GM19239 (cell line): ENCODE measurements at regions not wholly inside any gene's neighbourhood (a gene's known extent, or its start where the extent isn't known, plus 50 kb on each side); places are given as distances from the start of the nearest gene placed in this dataset.
A peak's percentile ranks its signal among the peaks of the same experiment; 100 is the strongest.

ENCODE experiments used
- DNase-seq: peaks from one replicate; pipeline ENCODE4 v3.0.0; 2011; ENCODE audit warnings: low spot score; ENCODE audit not compliant: insufficient read length
- FAIRE-seq: peaks from 2 replicates; lab custom pipeline; 2011; peaks lifted over from hg19 to GRCh38; lab: Jason Lieb, UNC

DNA sequence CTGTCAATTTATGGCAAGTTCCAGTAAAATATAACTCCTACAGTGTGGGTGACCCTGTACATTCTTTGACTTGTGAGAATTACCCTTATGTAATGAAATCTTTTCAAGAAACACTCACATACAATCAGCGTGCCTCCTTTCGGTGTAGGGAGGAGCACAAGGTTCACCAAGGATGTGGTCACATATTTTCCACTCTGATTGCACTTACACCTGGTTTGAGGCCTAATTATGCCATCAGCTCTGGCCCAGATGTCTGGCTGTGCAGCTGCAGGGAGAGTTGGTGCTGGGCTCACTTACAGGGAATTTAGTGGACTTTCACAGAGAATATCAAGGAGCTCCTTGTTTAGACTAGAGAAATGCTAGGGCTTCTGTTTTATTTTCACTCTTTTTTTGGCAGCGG is 146.0 kb upstream of the STEAP4 start:
- FAIRE-seq, result no peak

DNA sequence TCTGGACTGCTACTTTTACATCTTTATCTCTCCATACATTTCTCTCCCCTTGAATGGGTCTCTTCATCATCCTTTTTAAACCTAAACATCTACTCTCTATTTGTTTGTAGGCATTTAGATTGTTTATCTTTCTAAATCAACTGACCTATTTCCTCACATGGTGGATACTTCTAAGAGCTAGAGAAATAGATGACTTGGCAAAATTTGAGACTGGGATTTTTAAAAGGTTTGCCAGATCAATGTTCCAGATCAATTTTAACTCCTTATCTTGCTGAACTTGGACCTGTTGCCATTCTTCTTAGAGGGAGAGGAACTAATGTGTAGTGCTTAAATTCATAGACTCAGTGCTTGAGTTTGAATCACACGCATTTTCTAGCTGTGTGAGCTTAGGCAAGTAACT is 144.2 kb upstream of the STEAP4 start:
- no peak for DNase-seq
- FAIRE-seq, result no peak

More for the DNA sequence above, 146.0 kb upstream of the STEAP4 start:
- DNase-seq, result no peak

DNA sequence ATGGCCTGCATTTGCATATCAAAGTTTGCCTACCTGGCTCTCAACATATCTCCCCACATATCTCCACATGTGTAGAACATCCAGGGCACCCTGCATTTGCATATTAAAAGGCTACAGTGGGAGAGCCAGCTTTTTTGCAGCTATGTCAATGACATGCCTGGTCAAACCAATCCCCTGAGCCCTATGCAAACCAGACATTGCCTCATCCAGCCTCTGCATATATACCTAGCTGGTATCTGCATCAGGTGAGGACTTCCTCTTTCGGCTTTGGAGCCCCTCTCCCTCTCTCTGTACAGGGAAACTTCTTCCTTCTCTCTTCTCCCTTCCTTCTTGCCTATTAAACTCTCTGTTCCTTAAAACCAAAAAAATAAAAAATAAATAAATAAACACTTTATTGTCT is 142.7 kb upstream of the STEAP4 start:
- no peak for FAIRE-seq
- no peak for DNase-seq

DNA sequence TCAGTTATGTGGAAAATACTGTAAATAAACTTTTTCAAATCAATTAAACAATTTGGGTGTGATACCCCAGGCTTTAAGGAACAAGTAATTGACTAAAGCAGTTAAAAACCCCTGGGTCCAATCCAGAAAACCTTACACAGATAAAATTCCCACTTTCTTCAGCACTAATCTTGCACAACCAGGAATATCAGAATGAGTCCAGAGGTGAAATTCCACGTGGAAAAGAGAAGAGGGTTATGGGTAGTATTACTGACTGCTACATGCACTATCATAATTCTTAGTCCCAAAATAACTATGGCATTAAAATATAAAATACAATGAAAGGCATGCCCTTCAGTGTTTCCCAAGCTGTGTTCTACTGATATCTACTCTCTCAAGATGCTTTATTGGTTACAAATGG is 135.7 kb upstream of the STEAP4 start:
- FAIRE-seq (no peak), DNase-seq (no peak)

DNA sequence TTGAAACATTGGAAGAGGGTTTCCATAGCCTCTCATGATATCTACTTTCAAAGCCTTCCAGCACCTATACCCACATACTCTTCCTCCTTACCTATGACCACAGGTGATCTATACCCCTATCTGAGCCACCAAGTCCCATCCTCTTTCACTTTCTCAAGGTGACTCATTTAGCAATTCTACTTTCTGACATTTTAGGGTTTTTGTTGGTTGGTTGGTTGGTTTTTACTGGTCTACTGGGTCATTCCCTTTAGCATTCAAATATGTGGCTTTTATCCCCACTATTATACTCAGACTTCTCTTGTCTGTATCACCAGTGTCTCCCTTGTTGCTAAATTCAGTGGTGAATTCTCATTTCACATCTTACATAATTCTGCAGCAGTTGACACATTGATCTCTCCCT is 130.4 kb upstream of the STEAP4 start:
- FAIRE-seq (no peak), DNase-seq (no peak)

DNA sequence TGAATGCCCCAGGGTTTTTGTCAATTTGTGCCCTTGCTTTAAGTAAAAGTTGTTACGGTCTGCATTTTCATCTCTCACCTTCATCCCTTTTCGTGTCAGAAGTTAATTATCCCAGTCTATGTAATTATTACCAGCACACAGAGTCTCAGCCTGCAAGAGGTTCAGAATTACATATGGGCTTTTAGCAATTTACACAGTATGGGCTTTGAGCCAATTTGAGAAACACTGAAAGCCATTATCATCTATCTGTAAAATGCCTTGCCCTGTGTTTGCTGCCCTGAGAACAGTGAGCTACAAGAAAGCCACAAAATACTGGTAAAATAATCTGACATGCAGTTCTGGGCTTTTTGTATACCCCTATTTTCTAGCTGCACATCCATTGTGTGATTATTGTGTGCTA is 125.6 kb upstream of the STEAP4 start:
- DNase-seq (no peak), FAIRE-seq (no peak)

DNA sequence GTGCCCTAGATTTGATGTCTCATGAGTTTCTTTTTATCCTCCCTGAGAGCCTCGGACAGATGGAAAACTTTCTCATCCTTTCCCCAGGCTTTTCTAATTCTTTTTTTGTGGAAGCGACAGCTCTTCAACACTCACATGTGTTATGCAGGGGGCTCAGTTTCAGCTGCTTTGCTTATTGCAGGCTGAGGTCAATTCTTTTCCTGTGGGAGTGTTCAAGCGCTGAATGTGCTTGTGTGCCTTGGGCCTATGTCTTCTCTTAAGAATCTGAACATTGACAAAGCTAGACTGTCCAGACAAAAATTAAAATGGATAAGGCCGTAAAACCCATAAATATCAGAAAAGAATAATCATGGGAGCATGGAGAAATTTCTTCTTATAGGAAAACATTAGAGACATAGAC is 125.2 kb upstream of the STEAP4 start:
- FAIRE-seq, result no peak
- DNase-seq, result no peak

DNA sequence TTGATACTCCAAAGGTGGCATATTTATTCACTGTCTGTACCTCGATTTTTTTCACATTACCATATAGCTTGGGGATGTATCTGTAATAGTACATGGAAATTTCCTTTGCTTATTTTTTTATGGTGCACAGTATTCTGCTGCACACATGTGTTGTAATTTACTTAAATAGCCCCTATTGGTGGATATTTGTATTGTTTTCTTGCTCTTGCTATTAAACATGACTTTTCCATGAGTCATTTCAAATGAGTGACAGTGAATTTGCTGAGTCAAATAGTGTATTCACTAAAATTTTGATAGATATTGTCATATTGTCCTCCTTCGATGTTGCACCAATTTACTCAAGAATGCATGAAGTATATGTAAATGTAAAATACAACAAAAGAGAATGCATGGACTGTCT is 122.7 kb upstream of the STEAP4 start:
- DNase-seq, result no peak
- no peak for FAIRE-seq

DNA sequence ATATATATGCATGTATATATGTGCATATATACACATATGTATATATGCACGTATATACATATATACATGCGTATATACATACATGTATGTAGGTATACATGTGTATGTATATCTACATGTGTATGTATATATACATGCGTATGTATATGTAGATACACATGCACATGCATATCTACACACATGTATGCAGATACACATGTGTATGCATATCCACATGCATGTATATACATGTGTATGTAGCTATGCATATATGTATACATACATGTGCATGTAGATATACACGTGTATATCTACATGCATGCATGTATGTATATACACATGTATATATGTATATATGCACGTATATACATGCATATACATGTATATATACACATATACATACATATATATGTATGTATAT is 95.8 kb upstream of the STEAP4 start:
- FAIRE-seq (no peak), DNase-seq (no peak)

DNA sequence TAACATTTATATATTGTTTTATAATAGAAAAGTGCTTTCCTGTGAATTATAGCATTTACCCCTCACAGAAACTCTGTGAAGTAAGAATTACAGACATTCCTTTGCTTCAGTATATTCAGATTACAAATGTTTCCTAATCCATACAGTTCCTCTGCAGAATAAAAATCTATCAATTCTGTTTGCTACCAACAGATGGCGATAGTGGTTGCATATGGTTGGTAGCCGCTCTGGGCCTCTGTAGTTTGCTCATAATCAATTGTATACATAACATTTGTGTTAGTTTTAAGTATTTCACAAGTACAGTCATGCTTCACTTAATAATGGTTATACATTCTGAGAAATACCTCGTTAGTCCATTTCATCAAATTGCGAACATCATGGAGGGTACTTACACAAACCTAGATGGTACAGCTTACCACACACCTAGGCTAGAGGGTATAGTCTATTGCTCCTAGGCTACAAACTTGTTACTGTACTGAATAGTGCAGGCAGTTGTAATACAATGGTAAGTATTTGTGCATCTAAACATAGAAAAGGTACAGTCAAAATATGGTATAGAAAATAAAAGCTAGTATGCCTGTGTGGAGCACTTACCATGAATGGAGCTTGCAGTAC is 94.4 kb upstream of the STEAP4 start:
- DNase-seq (no peak), FAIRE-seq (peak; percentile 53)

DNA sequence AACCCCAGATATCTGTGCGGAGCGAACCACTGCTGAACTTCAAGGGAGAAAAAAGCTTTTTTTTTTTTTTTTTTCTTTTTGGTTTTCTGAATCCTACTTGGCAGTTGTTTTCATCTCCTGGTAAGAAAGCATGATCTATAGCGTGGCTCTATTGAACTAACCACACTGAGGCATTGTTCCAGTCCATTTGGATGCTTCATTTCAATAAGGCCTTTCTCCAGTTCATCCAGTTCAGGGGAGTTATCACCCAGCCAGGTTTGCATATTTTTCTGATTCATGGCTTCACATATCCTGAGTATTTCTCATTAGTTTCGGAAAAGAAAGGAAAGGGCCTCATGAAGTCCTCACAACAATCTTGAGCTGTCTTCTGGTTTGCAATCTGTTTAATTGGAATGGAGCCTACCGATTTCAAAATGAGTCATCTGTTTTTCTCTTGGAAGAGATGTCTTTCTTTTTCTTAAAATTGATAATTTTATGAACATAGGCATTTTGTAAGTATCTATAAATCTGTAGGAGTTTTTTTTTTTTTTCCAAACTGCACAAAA is 93.1 kb upstream of the STEAP4 start:
- FAIRE-seq (no peak), DNase-seq (no peak)

DNA sequence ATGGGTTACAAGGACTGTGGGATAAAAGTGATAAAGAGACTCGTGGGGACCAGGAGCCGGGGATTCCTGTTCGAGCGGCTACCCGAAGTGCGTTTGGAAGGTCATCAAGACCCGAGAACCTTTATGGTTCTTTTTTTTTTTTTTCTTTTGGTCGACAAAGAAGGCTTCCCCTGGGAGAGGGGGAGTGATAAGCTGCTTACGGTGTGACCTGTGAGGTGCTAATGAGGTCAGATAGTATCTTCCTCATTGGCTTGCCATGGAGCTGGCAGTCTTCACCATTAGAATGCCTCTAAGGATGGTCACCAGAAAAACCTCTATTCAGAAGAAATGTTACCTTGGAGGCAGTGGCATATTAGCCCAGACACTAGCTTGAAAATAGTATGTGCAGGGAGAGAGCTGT is 92.3 kb upstream of the STEAP4 start:
- DNase-seq, result no peak
- FAIRE-seq, result no peak

DNA sequence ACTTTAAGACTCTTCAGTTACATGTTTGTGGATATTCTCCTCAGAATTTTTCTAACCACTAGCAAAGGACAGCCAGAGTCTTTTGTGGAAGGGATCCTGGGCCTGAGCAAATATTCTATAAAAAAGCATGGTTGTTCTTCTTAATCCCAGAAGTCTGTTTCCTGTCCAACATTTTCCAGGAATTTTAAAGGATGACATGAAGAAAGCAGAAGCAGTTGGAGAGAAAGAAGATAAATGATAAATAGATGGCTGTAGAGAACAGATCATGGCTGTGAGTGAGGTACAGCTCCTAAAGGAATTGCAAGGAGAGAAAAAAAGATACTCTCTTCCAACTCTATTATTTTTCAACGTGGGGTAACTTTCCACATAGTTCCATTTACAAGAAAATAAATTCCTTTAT is 91.8 kb upstream of the STEAP4 start:
- FAIRE-seq, result no peak
- no peak for DNase-seq

DNA sequence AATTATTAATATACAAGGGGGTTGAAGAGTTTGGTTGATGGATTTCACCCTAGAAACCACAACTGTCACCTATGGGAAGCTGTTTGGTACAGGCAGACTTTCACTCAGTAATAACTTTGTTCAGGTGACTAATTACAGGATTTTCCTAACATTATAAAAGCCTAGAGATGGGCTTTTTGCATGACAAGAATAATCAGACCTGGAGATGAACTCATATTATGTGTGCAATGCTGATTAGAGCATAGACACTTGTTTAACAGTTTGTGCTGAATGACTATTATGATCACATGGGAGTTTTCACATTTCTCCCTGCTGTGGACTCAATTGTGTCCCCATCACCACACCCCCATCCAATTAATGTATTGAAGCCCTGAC is 90.2 kb upstream of the STEAP4 start:
- FAIRE-seq (peak; percentile 62), DNase-seq (no peak)

DNA sequence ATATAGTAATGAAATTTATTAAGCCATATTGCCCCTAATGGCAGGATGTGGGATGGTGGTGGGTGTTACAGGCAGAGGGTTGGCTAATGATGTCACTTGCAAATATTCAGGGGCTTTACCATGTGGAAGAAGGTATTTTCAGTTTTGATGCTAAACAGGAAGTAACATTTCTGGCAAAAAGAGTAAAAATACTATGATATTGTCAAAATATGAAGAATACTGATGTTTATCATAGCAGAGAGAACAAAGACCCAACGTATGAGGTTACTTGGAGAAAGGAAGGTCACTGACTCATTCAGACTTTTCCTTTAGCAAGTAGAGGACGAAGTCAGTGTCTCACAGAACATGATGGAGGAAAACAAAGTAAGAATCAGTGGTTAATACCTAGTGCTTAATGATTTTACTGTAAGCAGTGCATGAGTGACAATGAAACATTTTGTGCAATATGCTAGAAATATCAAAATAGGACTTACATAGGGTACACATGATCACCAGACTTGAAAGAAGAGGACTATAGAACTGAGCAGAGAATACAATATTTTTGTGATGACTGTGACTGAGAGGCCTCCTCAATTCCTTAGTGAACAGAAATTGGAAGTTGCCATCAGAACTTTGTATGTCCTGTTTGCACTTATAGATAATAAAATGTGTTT is 89.7 kb upstream of the STEAP4 start:
- no peak for DNase-seq
- FAIRE-seq, result peak; percentile 28

DNA sequence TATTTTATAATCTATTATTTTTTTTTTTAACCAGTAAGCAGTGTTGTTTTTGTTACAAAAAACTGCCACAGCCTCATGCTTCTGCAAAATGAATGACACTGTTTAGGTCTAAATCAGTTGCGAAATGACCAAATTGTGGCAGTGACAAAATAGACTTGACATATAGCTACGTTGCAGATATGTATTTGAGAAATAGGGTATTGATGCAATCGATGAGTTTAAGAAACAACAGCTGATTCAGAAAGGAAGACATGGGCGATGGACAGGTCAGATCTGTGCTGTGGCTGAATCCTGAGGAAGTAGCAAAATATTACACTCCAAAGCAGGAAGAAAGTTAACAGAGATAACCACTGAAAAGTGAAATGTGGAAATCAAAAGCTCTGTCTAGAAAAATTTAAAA is 89.0 kb upstream of the STEAP4 start:
- DNase-seq, result no peak
- no peak for FAIRE-seq

DNA sequence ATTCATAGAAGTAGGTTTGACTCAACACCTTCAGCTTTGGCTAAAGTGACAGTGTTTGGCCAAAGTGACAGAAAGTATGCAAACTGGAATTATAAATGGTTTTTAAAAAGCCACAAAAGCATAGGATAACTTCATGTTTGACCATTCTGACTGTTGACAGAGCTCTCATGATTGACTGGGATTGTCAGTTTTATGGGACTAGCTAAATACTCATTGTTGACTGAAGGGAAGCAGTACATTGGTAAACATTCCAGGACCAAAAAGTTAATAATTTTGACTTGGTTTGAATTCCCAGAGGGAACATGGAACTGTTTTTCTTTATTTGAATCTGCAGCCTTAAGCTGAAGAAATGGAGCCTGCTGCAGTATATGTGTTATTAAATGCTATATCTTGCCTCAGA is 84.6 kb upstream of the STEAP4 start:
- FAIRE-seq, result no peak

DNA sequence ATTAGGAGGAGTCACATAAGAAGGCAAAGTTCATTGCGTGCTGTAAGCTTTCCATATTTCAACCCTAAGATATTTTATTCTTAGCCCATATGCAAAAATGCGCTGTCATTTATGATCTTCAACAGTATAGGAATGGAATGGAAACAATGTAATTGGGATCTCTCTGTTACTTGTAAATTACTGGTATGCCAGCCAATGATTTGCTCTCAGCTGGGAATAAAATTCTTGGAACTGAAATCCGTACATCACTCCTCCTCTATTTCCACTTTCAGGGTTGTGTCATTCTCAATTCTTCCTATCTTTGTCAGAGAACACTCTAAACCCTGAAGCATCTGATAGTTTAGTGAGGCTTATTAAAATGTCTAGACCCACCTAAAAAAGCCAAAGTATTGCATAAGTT is 80.7 kb upstream of the STEAP4 start:
- FAIRE-seq (no peak), DNase-seq (no peak)

More for the DNA sequence above, 84.6 kb upstream of the STEAP4 start:
- DNase-seq, result no peak

DNA sequence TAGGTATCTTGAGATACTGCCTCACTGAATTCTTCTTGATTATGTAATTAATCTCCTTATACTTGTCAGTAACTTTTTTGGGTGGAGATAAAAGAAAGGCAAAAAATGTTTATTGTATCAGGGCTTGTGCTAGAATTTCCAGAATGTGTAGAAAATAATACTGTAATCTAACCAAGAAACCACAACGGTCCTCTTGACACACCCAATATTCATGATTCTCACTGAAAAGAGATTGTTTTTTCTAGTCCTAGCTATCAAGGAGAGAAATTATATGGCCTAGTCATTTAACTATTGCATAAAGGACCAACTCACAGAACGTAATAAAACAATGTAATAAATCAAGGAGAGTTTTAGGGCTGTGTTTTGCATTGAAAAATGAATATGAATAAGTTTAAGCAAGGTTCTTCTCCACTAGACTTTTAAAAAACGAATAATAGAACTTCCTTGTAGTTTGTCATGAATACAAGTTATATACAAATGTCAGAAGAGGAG is 80.0 kb upstream of the STEAP4 start:
- FAIRE-seq, result no peak
- no peak for DNase-seq

DNA sequence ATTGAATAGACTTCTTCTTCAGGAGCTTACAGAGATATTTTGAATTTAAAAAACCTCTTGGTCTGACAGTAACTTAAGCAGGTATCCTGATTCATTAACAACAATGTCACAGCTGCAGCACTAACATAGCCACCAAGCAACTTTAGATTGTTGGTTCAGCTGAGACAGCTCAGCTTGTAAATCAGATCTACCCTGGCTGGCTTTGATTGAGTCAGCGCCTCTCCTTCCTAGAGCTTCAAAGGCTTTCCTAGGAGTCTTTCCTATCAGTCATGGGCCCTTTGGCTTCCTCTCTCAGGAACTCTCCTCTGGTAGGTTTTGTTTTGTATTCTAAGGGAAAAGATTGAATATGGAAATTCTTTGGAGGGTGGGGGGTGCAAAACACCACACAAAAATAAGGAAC is 70.7 kb upstream of the STEAP4 start:
- DNase-seq (no peak), FAIRE-seq (no peak)

DNA sequence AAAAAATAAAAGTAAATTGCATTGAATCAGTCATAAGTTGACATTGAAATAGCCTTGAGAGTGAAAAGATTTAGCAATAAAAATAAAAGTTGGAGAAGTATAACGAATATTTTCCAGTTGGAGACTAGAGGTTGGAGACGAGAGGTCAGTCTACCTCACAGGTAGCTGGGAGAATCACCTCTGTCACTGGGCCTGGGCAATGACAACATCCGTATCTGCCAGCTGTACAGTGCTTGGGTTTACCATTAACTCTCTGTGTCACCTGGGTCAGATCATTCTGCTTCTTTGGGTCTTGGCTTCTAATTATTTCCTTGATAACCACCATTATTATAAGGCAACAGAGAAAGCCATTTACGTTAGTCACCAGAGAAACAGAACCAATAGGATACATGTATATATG is 62.0 kb upstream of the STEAP4 start:
- DNase-seq (no peak), FAIRE-seq (no peak)

DNA sequence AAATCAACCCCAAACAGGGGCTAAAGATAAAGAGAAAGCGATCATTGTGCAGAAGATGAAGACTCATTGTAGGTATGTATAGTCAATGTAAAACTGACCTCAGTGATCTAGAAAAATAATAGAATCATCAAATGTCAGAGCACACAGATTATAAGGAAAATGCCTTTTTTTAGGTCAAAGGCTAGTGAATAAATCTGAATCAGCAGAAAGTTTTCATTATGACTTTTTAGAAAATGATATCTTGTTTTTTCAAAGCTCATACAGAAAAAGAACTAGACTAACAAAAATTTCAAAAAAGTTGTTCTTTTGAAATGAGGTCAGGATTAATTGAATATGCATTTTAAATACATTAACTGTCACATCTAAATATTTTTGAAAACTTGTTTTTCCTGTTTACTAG is 60.2 kb upstream of the STEAP4 start:
- no peak for FAIRE-seq
- DNase-seq, result no peak
